ENCODE measurements at regions not wholly inside any gene's neighbourhood (a gene's known extent, or its start where the extent isn't known, plus 50 kb on each side); places are given as distances from the start of the nearest gene placed in this dataset.

GRCh38 chr4:32477518-32477917 is 1757.3 kb downstream of the PCDH7 start:
- no peak for TF ChIP-seq BRCA1 (IDR thresholded peaks at IDR 0.05; ENCODE audit: low read depth, low read length)
- no peak for TF ChIP-seq FOSL1 (IDR thresholded peaks at IDR 0.05; ENCODE audit: insufficient read depth, low read depth, low read length)
- TF ChIP-seq EP300 (IDR thresholded peaks at IDR 0.05; ENCODE audit: borderline replicate concordance in 1 of 2, low read depth in 2 of 2, low read length in 2 of 2), result no peak
- TF ChIP-seq CTCF (IDR thresholded peaks at IDR 0.05; ENCODE audit: control extremely low read depth in 1 of 3, insufficient read depth in 1 of 3, low read depth in 1 of 3, low read length in 3 of 3), result no peak
- no peak for TF ChIP-seq POLR2A (IDR thresholded peaks at IDR 0.05; ENCODE audit: control extremely low read depth in 1 of 2, low read depth in 2 of 2, low read length in 2 of 2)
- no peak for TF ChIP-seq ATF3 (IDR thresholded peaks at IDR 0.05; ENCODE audit: insufficient read depth, low read depth, low read length)
- no peak for TF ChIP-seq TAF1 (IDR thresholded peaks at IDR 0.05; ENCODE audit: low read depth, low read length)
- no peak for TF ChIP-seq RXRA (IDR thresholded peaks at IDR 0.05; ENCODE audit: insufficient read depth, low read depth, low read length)
